Adrenal gland (tissue), 9 donors: ENCODE measurements at regions not wholly inside any gene's neighbourhood (a gene's known extent, or its start where the extent isn't known, plus 50 kb on each side); places are given as distances from the start of the nearest gene placed in this dataset.
"Not testable (repeated sequence)": the region's sequence is repeated elsewhere in the genome, so short reads cannot be mapped to it uniquely, and the experiment has no call there.

Source experiments
- DNase-seq, 7 donors: peaks; one replicate each; pipeline ENCODE4 v3.0.0-alpha.2; 2019 to 2020
- H3K27ac ChIP-seq, 5 donors: fragments of 200-600 bp; sonication (generic) in 4 of 5; 1 replicate in 3 of 5; 2 replicates in 2 of 5; pipeline versions ENCODE4 v1.5.1 to v1.8.0; 2016 to 2020; ENCODE audit warnings: mild to moderate bottlenecking in 1 of 5
- H3K27me3 ChIP-seq: fragments of 200-600 bp; 2 replicates; pipeline ENCODE4 v1.8.0; 2021
- H3K36me3 ChIP-seq, 2 donors: fragments of 200-600 bp; replicated peaks in 1 of 2; 1 replicate in 1 of 2; 2 replicates in 1 of 2; pipeline versions ENCODE4 v1.5.1 to v1.8.0; 2018 to 2022
- H3K4me1 ChIP-seq, 2 donors: fragments of 200-600 bp; replicated peaks in 1 of 2; 1 replicate in 1 of 2; 2 replicates in 1 of 2; pipeline versions ENCODE4 v1.5.1 to v1.8.0; 2018 to 2021
- H3K4me3 ChIP-seq, 4 donors: fragments of 200-600 bp; sonication (generic) in 3 of 4; one replicate each; pipeline ENCODE4 v1.5.1; 2016 to 2018
- H3K9me3 ChIP-seq, 3 donors: fragments of 200-600 bp; sonication (generic) in 1 of 3; replicated peaks in 1 of 3; 1 replicate in 2 of 3; 2 replicates in 1 of 3; pipeline versions ENCODE4 v1.5.1 to v1.8.0; 2016 to 2021
- POLR2A ChIP-seq, 2 donors: fragments of 450-650 bp; IDR thresholded peaks; one replicate each; pipeline ENCODE4 v1.6.1; 2017; ENCODE audit warnings: antibody characterized with exemption in 2 of 2, mild to moderate bottlenecking in 2 of 2, moderate library complexity in 1 of 2
- whole genome bisulfite sequencing, 4 donors: extraction: QIAGEN DNeasy Blood & Tissue Kit in 2 of 4; methylation state at CpG; one replicate each; pipeline versions ENCODE4 v1.1.5 to v1.1.7; 2013 to 2017; 5-methylcytosine and 5-hydroxymethylcytosine counted together
- intact Hi-C, 2 donors: fragments of 100-400 bp; cut with DNase I; formaldehyde crosslinking; loops; one replicate each; pipeline versions ENCODE4 v1.14.1 to v1.15.0; 2022 to 2023
- TF ChIP-seq, protein P1 (sequence below), 6 experiments: fragments of 450-650 bp in 4 of 6; fragments of 200-600 bp in 2 of 6; sonication (generic) in 1 of 6; IDR thresholded peaks; 1 replicate in 5 of 6; 2 replicates in 1 of 6; pipeline versions ENCODE4 v1.5.1 to v1.8.0; 2016 to 2021; ENCODE audit warnings: antibody characterized with exemption in 6 of 6, mild to moderate bottlenecking in 2 of 6, moderate library complexity in 1 of 6
- donor health status: healthy with polysubstance abuse.
- donor health status: Bipolar disorder and iron deficiency.
- donor health status: DM: yes; HTN: yes; CAD: no.
- donor health status: DM: no; HTN: no; CAD: no.
- donor health status: DM: no; HTN: no; CAD: no.

DNA sequence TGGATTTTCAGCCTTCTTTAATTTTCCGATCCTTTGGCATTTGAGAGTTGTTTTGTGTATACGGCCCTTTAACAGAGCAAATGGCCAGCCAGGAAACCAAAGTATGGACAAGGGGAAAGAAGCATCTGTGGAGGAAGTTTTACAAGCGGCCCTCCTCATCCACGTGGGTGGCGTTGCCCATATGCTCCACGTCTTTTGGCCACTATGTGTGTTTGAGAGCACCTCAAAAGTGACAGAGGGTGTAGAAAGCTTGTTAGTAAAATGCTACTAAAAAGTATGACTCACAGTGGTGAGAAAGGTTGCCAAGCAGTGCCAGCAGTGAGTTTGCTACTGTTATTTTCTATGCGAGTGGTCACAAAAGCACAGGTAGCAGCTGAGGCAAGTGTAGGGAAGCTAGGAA, 451.8 kb upstream of the NPAP1 start:
- H3K27me3 ChIP-seq: no peaks in the 10 kb centered on the region
- no peak for DNase-seq
- 65 to 74% (median 68%) methylated on average over 7 of the region's 7 CpGs for WGBS, 4 donors
- H3K27ac ChIP-seq: no peak overlapping the region
- H3K36me3 ChIP-seq: no peaks in the 10 kb centered on the region
- H3K4me3 ChIP-seq: no peak overlapping the region
- TF ChIP-seq, protein P1, sequence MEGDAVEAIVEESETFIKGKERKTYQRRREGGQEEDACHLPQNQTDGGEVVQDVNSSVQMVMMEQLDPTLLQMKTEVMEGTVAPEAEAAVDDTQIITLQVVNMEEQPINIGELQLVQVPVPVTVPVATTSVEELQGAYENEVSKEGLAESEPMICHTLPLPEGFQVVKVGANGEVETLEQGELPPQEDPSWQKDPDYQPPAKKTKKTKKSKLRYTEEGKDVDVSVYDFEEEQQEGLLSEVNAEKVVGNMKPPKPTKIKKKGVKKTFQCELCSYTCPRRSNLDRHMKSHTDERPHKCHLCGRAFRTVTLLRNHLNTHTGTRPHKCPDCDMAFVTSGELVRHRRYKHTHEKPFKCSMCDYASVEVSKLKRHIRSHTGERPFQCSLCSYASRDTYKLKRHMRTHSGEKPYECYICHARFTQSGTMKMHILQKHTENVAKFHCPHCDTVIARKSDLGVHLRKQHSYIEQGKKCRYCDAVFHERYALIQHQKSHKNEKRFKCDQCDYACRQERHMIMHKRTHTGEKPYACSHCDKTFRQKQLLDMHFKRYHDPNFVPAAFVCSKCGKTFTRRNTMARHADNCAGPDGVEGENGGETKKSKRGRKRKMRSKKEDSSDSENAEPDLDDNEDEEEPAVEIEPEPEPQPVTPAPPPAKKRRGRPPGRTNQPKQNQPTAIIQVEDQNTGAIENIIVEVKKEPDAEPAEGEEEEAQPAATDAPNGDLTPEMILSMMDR (IDR thresholded peaks at IDR 0.05): no peak
- TF ChIP-seq POLR2A (IDR thresholded peaks at IDR 0.05): no peak
- H3K4me1 ChIP-seq: no peaks in the 10 kb centered on the region
- intact Hi-C loops: no loop called here
- no peaks in the 10 kb centered on the region for H3K9me3 ChIP-seq

DNA sequence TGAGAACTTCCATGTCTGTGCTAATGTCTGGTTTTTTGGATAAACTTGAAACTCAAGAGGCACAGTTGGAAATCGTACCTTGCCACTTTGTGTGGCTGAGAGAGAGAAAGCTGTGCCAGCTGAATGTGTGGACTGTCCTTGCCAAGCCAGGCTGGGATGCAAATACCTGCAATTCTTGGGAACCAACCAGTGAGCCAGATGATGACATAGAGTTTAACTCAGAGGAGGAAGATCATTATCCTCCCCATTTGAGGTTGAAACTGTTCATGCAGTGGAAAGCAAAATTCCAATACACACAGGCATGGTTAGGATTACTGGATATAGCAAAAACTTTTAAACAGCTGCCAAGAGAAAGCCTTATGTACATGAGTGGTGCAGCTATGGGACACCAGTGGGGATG, 451.4 kb upstream of the NPAP1 start:
- no peak overlapping the region for H3K27ac ChIP-seq
- no peaks in the 10 kb centered on the region for H3K36me3 ChIP-seq
- TF ChIP-seq, protein P1 (IDR thresholded peaks at IDR 0.05): no peak
- no peak for TF ChIP-seq POLR2A (IDR thresholded peaks at IDR 0.05)
- intact Hi-C loops: no loop called here
- no peak for DNase-seq
- WGBS, 4 donors: 62 to 80% (median 73%) methylated on average over 1 of the region's 1 CpG
- H3K9me3 ChIP-seq: no peaks in the 10 kb centered on the region
- no peak overlapping the region for H3K4me3 ChIP-seq
- H3K4me1 ChIP-seq: no peaks in the 10 kb centered on the region
- no peaks in the 10 kb centered on the region for H3K27me3 ChIP-seq

DNA sequence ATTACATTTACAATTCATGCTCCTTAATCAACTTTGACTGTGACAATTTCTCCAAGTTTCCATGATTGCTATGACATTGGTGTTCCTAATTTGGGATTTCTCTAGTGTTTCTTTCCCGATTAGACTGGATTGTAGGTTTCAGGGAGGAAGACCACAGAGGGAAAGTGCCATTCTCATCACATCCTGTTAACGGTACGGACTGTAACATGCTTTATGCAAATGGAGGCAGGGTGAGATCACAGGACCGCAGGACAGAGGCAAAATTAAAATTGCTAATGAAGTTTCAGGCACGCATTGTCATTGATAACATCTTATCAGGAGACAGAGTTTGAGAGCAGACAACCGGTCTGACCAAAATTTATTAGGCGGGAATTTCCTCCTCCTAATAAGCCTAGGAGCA, 446.7 kb upstream of the NPAP1 start:
- H3K36me3 ChIP-seq, H3K27me3 ChIP-seq, DNase-seq, intact Hi-C loops, H3K27ac ChIP-seq, H3K9me3 ChIP-seq, H3K4me3 ChIP-seq, H3K4me1 ChIP-seq: not testable (repeated sequence)
- WGBS, 4 donors: 71 to 78% (median 77%) methylated on average over 7 of the region's 7 CpGs

DNA sequence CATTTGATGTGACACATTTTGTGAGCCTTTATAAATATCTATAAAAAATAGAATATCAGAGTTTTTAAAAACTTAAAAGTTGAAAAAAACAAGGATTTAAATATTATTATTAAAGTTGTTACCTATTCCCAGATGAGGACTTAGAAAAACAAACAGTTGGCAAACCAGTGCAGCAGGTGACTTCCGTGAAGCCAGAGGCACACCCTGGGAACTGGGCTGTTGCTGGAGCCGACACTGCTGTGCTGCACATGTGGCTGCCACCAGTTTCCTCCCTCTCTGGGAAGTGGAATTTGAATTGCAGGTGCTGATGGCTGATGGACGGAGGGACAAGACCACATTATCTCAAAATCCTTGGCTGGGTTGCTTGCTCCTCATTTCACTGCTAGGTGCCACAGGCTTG, 442.4 kb upstream of the NPAP1 start:
- H3K36me3 ChIP-seq, H3K27ac ChIP-seq, DNase-seq, H3K9me3 ChIP-seq, H3K4me3 ChIP-seq, intact Hi-C loops, H3K4me1 ChIP-seq, H3K27me3 ChIP-seq: not testable (repeated sequence)
- WGBS, 4 donors: 65 to 67% (median 66%) methylated on average over 3 of the region's 3 CpGs

DNA sequence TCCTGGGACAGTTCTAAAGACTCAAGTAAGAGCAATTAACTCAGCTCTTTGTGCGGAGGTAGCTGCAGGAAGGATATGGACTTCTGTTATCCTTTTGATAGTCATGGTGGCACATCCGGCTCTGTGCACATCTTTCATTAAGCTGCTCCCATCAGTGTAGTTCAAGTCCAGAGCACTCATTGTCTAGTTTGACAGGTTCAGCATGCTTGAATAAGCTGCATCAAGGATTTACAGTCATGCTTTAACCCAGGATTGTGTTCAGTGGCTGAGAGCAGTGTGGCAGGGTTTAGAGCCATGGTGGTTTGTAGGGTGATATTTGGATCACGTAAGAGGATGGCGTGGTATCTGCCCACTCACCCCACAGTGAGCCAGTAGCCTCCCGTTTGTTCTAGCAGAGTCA, 435.0 kb upstream of the NPAP1 start:
- DNase-seq, H3K27me3 ChIP-seq, intact Hi-C loops, H3K27ac ChIP-seq, H3K36me3 ChIP-seq, H3K4me3 ChIP-seq, H3K4me1 ChIP-seq, H3K9me3 ChIP-seq: not testable (repeated sequence)
- 67 to 78% (median 74%) methylated on average over 2 to 5 of the region's 5 CpGs for WGBS, 4 donors

DNA sequence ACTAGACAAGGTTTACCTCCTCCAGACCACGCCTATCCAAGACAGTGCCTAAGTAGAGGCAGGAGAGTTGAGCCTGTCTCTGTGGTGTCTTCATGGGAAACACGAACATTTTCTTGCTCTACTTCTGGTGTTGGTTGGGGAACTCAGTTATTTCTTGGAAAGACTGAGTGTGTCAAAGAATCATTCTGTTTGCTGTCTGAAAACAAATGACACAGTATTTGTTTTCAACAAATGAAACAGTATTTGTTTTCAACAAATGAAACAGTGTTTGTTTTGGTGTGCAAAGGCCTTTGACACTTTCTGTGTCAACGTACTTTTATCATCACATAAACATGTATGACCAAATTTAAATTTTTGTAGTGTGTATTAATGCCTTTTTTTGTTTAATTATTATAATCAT, 416.5 kb upstream of the NPAP1 start:
- intact Hi-C loops, DNase-seq, H3K4me3 ChIP-seq, H3K4me1 ChIP-seq, H3K36me3 ChIP-seq, H3K27me3 ChIP-seq, H3K27ac ChIP-seq, H3K9me3 ChIP-seq: not testable (repeated sequence)
- 48 to 56% (median 54%) methylated on average over 3 of the region's 3 CpGs for WGBS, 4 donors

DNA sequence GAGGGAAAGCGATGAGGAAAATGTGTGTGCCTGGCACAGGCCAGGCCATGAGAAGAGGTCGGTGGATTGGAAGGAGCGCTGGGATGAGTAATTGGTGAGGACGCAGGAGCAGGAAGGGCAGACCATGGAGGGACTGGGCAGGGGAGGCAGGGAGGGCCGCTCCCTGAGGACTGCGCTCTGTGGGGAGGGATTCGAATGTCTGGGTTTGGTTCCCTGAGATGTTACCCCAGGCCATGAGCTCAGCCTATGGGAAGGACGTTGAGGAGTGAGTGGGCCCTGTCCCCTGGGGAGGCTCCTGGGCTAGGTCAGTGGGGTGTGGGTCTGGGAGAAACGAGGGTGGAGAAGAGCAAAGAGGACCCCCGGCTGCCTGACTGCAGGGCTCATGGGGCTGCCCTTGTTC, 415.2 kb upstream of the NPAP1 start:
- WGBS, 4 donors: 72 to 88% (median 80%) methylated on average over 7 to 10 of the region's 10 CpGs
- H3K4me1 ChIP-seq, H3K36me3 ChIP-seq, H3K27me3 ChIP-seq, H3K9me3 ChIP-seq, intact Hi-C loops, H3K4me3 ChIP-seq, DNase-seq, H3K27ac ChIP-seq: not testable (repeated sequence)

DNA sequence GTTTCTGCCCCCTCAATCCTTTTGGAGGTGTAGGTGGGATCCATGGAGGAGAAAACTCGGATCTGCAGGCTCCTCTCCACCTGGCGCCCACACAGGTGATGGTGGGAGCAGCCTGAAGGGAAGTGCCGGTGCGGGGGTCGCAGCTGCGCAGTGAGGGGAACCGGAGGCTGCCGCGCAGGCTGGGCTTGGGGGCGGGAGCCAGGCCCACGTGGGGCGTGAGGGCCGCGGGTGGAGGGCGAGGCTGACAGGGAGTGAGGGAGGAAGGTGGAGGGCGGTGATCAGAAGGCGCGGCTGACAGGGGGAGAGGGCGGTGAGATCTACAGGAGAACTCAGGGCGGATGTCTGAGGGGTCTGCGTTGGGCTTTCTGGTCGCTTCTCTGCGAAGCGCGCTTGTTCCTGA, 414.7 kb upstream of the NPAP1 start:
- H3K27ac ChIP-seq, H3K36me3 ChIP-seq, DNase-seq, H3K9me3 ChIP-seq, H3K27me3 ChIP-seq, intact Hi-C loops, H3K4me1 ChIP-seq, H3K4me3 ChIP-seq: not testable (repeated sequence)
- WGBS, 4 donors: 29 to 45% (median 37%) methylated on average over 5 to 17 of the region's 25 CpGs

DNA sequence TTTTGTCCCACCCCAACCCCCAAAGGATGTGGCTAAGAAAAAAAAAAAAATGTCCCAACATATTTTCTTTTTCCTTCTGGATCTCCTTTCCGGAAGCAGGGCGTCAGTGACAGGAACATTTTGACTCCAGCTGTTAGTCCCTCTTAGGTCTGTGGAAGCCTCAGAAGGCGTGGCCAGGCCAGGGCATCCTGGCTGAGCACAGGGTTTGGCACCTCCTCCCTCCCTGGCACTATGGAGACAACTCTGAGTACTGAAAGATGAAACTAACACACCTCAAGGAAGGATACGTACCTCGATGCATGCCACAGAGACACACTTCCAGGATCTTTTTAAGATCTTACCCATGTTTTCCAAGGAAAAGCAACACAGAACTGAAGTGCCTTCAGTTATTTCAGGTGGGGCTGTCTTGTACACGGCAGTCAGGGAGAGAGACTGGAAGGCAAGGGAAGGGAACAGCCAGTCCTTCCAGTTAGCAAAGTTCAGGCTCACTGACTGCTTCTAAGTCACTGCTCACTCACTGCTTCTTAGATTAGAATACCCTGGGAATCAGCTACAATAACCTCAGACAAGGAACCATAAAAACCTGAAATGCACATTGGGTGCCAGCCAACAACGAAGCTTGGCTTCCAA, 406.9 kb upstream of the NPAP1 start:
- H3K36me3 ChIP-seq, H3K4me3 ChIP-seq, intact Hi-C loops, H3K27ac ChIP-seq, H3K27me3 ChIP-seq, H3K9me3 ChIP-seq, H3K4me1 ChIP-seq, DNase-seq: not testable (repeated sequence)
- WGBS, 4 donors: 57 to 67% (median 63%) methylated on average over 7 of the region's 7 CpGs
